ENCODE measurements at regions not wholly inside any gene's neighbourhood (a gene's known extent, or its start where the extent isn't known, plus 50 kb on each side); places are given as distances from the start of the nearest gene placed in this dataset.
"Not testable (repeated sequence)": the region's sequence is repeated elsewhere in the genome, so short reads cannot be mapped to it uniquely, and the experiment has no call there.

DNA sequence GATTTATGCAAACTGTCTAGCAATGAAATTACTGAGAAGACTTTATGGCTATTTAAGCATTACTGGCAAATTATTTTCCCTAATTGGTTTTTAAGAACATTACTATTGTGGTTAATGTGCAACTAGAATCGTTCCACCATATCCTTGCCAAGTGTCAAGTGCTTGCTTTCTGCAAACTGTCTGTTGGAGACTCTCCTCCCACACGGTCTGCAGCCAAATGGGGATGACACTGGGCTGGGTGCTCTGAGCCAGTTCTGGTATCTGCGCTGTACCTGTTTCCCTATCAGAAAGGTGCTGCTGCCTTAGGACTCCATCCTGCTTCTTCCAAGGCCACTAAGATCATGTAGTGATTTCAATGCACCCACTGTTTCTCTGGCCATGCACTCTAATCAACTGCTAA is 110.4 kb downstream of the RAMP3 start:
- no peak for DNase-seq

DNA sequence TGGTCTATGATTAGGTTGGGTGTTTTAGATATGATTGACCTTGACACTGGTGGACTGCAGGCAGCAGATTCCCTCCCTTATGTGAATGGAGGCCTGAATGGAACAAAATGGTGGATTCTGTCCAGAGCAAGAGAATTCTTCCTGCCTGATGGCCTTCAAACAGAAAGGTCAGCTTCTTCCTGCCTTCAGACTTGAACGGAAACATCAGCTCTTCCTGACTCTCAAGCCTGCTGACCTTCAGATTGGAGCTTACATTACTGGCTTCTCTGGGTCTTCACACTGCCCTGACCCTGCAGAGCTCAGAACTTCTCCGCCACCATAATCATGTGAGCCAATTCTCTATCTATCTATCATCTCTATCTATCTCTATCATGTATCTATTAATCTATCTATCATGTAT is 111.6 kb downstream of the RAMP3 start:
- no peak for DNase-seq

DNA sequence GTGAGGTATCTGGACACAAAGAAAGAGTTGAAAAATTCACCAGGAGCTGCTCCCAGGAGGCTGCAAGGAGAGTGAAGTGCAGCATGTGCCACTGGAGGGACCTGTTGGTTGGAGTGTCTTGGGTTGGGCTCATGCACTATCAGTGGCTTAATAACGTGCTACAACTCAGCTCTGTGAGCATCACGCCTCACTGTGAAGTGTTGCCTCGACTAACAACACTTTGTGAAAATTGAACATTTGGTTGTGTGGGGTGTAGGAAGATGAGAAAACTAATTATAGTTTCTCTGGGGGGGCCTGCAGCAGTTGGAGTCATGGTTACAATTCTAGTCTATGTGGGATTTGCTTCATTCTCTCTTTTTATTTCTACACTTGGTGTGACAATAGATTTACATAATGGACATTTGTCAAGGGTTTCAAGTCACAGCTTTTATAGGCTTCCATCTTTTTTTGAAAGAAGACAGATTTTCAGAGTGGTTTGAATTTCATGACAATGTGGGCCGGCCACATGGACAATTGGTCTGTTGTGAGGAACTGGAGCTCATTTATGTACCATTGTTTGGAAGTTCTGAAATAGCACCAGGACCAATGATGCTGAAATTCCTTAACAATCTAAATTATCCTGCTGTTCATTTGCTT is 121.3 kb downstream of the RAMP3 start:
- DNase-seq, result no peak

DNA sequence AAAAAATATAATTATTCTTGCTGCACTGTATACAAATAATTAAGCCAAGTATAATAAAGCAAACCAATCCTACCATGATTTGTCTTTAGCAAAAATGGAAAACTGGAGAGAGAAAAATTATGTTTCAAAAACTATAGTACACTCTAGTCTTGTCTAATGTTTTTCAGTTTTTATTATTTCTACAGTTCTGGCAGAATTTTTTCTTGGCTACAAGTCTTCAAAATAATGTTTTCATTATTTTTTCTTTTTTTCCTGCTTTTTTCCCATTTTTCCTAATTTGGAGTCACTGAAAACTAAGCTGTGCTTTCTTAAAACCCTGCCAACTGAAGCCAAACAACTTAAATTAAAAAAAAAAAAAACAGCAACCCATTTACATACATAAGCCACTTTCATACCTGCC is 132.0 kb downstream of the RAMP3 start:
- DNase-seq, result not testable (repeated sequence)

DNA sequence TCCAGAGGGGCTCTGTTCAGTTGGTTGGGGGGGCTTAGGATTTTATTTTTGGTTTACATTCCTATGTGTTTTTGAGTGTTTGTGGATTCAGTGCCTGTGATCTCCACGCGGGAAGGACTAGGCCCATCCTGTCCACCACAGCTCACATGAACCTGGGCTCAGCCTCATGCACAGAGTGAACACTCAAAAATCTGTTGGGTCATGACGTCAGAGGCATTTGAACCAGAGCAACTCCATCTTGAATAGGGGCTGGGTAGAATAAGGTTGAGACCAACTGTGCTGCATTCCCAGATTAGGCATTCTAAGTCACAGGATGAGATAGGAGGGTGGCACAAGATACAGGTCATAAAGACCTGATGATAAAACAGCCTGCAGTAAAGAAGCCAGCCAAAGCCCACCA is 133.3 kb downstream of the RAMP3 start:
- DNase-seq, result no peak

DNA sequence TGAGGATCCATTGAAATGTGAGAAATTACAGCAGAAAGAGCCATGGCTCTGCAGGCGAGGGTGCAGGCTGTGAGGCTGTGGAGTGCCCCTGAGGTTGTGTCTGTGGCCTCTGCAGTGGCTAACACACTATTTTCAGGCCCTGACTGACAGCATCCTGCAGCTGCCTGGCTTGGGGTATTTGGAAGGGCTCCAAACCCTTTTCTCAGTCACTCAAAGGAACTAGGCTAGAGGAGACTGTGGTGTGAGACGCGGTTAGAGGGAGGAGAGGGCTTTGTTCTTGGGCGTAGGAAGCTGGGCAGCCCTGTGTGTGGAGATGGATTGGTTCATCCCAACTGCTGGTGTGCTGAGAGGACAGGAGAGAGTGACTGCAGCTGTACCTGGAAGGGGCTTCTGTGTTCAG is 134.9 kb downstream of the RAMP3 start:
- peak; percentile 50 for DNase-seq

DNA sequence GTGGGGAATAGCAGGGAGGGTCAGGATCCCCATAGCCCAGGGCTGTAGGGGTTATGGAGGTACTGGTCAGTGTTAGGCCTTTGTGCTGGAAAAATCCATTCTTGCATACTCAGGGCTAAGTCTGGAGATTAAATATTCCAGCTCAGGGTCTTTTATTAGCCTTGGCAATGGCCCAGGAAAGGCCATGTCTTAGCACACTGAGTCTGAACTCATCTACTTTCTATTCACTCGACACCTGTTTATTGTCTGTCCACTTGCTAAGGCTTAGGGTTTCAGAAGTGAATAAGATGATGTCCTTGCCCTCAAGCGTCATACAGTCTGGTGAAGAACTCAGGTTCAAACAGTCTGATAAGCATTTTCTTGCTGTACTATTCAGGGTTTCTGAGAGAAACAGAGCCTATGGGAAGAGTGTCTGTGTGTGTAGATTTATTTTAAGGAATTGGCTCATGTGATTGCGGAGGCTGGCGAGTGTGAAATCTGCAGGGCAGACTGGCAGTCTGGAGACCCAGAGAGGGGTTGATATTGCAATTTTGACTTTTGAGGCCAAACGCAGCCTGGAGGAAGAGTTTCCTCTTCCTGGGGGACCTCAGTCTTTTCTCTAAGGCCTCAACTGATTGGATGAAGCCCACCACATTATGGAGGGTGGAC is 135.8 kb downstream of the RAMP3 start:
- no peak for DNase-seq

DNA sequence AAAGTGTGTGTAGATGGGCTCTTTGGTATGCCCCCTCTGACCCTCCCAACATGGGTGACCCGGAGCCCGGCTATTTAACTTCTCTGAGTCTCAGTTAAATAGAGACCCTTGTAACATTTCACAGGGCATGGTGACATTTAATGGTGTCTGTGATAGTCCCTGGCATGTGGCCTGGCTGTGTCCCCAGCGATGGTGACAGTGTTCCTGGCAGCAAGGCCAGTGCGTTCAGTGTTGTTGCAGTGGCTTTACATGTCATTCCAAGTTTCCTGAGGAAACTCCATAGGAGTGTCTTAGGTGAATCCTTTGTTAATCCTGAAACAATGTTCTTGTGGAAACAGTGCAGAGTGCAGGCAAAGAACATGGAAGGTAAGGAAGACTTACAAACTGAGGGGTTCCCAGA is 137.0 kb downstream of the RAMP3 start:
- no peak for DNase-seq

DNA sequence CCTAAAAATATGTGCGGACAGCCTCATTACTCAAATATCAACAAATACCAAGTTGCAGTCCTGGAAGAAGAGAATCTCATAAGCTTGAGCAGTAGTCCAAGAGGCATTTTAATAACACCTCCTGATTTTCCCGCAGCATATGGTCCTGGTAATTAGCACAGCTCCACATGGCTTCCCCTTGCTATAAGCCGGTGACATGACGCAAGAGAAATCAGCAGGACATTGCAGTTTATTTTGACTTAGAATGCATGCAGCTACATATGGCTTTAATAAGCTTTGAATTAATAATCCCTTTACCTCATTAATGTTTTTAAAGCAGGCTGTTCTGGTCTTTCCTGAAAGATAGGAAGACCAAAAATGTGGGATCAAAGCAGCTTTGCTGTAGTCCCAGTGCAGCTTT is 137.6 kb downstream of the RAMP3 start:
- no peak for DNase-seq

DNA sequence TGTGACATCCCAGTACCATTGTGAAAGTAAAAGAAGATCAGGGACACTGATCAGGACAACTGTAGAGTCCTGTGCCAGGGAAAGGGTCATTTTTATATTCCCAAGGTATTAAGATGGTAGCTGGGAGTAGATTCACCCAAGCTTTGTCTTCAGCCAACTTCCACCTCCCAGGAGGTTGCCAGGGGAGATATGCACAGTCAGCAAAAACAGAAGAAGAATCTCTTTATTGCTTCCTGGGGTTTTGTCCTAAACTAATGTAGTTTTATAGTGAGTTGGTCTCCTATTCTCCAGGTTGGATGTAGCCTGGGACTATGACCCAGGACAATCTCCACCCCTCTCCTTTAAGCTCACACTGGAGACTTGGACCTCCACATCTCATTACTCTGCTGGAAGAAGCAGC is 139.2 kb downstream of the RAMP3 start:
- DNase-seq, result no peak

DNA sequence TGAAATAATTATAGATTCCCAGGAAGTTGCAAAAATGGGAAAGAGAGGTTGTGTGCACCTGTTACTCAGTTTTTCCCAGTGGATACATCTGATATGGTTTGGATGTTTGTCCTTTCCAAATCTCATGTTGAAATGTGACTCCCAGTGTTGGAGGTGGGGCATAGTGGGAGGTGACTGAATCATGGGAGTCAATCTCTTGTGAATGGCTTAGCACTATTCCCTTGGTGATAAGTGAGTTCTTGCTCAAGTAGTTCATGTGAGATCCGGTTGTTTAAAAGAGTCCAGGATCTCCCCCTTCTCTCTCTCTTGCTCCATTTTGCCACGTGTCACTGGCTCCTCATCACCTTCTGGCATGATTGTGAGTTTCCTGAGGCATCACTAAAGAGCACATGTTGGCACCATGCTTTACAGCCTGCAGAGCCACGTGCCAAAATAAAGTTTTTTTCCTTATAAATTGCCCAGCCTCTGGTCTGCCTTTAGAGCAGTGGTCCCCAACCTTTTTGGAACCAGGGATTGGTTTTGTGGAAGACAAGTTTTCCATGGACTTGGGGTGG is 149.2 kb downstream of the RAMP3 start:
- DNase-seq, result no peak

DNA sequence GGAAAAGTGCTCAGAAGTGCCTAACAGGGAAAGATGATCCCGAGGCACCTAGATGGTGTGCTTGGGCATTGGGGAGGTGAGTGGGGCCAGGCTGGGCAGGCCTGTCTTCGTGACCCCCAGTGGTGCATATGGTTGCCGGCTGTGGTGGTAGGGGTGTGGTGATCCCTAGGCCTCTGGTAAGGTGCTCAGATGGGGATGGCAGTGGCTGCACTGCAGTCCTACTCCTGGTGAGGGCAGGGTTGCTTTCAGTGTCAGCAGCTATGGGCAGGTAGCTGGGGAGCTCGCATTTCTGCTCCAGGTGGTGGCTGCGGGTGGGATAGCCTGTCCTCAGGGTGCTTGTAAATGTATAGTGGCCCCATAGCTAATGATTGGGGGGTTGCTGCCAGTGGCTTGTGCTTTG is 154.0 kb downstream of the RAMP3 start:
- no peak for DNase-seq

DNA sequence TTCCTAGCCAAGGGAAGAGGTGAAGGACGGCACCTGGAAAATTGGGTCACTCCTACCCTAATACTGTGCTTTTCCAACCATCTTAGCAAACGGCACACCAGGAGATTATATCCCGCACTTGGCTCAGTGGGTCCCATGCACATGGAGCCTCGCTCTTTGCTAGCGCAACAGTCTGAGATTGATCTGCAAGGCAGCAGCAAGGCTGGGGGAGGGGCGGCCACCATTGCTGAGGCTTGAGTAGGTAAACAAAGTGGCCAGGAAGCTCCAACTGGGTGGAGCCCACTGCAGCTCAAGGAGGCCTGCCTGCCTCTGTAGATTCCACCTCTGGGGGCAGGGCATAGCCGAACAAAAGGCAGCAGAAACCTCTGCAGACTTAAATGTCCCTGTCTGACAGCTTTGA is 157.9 kb downstream of the RAMP3 start:
- not testable (repeated sequence) for DNase-seq

DNA sequence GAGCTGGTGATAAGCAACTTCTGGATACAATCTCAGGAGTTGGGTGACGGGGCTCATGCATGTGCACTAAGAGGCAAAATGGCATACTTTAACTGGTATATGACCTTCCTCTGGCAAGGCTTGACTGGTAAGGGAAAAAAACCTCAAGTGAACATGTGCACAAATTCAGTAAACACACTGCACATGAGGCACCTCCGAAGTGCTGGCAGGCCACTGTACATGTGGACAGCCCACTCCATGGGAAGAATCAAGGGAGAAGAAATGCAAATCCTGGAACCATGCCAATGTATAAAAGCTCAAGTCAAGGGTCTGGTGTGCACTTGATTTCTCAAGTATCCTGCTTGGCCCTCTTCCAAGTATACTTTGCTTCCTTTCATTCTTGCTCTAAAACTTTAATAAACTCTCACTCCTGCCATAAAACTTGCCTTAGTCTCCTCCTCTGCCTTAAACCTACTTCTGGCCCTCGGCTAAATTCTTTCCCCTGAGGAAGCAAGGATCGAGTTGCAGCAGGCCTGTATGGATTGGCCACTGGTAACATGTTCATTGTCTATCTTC is 167.2 kb downstream of the RAMP3 start:
- no peak for DNase-seq

DNA sequence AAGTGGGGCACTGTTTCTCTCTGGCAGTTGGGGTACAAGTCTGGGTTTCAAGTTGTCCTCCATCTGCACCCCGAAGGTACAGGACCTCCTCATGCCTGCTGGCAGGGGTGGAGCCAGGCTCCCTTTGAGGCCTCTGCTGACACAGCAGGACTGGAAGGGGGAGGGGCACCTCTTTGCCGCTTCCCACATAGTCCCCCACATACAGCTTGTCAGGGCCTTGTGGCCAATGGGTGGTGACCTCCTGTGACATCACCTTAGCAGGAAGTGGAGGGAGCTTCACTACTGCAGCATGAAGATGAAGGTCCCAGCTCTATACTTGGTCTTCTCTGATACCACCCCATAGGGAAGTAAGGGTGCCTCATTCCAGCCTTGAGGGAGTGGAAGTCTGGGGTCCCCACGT is 167.8 kb downstream of the RAMP3 start:
- no peak for DNase-seq

DNA sequence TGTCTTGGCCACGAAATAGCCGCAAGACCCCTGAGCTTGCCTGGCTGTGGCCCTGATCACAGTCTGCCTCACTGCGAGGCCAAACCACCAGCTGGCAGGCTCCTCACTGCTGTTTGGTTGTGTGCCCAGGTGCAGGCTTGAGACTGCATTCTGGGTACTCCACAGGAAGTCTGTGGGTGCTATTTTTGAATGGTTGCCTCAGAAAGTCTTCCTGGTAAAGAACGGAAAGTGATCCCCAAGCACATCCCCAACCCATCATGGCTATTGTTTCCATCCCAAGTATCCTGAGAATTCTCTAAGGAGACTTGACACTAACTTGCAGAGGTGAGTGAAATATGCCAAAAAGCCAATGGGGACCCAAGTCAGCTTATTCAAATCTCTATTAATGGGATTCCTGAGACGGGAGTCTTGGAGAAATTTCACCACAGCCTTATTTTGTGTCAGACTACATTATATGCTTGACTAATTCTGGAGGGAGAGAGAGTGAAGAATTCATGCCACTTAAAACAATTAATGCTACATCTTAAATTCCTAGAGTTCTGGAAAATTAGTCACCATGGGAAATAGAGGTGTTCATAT is 170.9 kb downstream of the RAMP3 start:
- DNase-seq, result no peak

DNA sequence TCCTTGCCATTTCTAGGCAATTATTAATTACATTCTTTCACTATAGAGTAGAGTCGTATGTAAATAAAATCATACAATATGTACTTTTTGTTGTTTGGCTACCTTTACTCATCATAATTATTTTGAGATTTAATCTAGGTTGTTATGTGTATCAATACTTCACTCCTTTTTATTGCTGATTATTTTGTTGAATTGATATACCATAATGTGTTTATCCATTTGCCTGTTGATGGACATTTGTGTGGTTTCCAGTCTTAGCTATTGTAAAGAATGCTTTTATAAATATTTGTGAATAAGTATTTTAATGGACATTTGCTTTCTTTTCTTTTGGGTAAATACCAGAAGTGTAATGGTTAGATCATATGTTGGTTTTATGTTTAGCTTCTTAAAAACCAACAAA is 174.0 kb downstream of the RAMP3 start:
- DNase-seq, result no peak

DNA sequence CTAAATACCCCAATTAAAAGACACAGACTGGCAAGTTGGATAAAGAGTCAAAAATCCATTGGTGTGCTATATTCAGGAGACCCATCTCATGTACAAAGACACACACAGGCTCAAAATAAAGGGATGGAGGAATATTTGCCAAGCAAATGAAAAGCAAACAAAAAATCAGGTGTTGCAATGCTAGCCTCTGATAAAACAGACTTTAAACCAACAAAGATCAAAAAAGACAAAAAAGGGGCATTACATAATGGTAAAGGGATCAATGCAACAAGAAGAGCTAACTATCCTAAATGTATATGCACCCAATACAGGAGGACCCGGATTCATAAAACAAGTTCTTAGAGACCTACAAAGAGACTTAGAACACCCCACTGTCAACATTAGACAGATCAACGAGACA is 177.4 kb downstream of the RAMP3 start:
- not testable (repeated sequence) for DNase-seq

DNA sequence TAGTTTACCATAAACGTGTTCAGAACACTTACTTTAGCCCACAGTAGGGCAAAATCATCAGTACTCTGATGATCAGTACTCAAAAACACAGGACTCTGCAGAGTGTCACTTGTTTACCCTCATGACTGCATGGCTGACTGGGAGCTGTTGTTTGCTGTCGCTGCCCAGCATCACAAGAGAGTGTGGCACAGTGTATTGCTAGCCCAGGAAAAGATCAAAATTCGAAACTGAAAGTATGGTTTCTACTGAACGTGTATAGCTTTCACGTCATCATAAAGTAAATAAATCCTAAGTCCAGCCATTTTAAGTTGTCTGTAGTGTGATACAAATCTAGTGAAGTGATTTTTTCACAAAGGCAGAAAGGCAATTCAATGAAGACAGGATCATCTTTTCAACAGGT is 184.6 kb downstream of the RAMP3 start:
- DNase-seq, result no peak

DNA sequence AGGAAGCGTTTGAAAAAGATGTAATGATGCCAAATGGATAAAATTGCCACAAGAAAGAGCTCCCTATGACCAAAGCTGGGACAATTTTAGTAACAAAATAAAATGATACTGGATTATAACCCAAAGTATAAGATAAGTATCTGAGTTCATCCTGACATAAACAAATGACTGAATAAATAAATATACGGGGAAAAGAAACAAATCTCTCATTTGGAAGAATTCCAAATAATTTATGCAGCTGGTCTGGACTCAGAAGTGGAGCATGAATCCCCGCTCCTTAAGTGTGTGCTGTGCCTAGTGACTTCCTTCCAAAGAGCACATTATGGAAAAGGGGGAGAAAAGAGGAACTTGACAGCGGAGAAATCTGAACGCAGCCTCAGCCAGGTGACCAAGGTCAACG is 186.2 kb downstream of the RAMP3 start:
- DNase-seq, result no peak

DNA sequence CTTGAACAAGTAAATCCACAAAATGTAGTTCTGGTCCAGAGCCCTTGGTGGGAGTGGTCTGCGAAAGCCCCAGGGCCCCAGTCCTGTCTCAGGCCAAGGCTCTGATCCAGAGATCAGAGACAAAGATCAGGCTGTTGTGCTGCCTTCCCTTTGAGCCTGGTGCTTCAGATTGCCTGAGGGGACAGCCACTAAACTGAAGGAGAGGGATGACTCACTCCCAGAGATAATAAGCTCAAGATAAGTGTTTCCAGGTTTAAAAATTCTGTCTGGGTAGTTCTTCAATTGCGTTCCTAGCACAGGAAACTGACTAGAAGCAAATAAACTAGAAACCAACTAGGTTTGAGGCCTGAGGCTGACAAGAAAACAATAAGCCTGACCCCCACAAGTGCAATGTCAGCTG is 190.2 kb downstream of the RAMP3 start:
- no peak for DNase-seq

DNA sequence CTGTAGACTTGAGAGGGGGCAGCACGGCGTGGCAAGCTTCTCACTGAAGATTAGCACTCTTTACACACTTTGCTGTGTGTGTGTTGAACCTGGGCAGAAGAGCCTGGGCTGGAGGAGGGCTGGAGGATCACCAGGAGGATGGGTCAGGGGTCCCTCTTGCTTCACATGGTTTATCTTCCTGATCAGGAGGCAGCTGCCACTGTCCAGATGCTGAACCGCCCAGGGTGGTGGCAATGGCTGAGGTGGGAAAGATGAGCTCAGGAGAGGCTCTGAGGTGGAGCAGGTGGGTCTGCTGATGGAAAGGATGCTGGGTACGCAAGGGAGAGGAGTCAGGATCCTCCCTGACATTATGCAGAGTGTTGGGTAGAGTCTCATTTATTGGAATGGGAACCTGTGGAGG is 191.5 kb downstream of the RAMP3 start:
- DNase-seq, result no peak

DNA sequence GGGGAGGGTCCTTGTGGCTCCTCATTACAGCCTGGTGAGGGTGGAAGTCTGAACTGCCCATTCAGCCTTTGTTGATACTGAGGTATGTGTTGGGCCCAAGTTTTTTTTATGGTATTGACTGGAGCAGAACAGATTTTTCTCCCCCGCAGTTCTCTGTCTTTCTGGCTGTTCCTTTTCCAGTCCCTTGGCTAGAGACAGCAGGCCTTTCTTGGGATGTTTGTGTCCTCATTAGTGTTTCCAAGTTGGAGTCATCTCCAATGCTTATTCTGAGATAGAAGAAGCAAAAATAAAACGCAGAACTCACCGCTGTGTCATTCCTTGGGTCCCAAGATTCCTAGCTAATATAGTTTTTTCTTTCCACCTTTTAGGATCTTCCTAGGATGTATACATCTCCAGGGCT is 193.3 kb downstream of the RAMP3 start:
- DNase-seq, result no peak

DNA sequence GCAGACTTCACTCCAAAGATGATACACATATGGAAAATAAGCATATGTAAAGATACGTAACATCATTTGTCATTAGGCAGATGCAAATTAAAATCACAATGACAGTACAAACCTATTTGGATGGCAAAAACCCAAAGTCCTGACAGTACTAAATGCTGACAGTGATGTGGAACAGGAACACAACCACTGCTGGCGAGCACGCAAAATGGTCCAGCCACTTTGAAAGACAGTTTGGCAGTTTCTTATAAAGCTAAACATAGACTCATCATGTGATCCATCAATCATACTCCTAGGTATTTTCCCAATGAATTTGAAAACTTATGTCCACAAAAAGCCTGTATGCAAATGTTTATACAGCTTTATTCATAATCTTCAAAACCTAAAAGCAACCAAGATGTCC is 200.7 kb downstream of the RAMP3 start:
- no peak for DNase-seq

Data from SHP77 treated with DMSO at 0.1 percent for 48 hours (cell line).